WTC11 (cell line): ENCODE measurements at regions not wholly inside any gene's neighbourhood (a gene's known extent, or its start where the extent isn't known, plus 50 kb on each side); places are given as distances from the start of the nearest gene placed in this dataset.

Source experiments
- ATAC-seq: fragments of 200-7000 bp; cut with Tn5 transposase; 2 replicates; pipeline ENCODE4 v1.10.0; 2021; ENCODE audit warnings: mild to moderate bottlenecking, moderate library complexity
- CTCF ChIA-PET: fragments of 300-600 bp; sonication (Branson Sonifier 250); formaldehyde crosslinking; loops from one replicate; lab custom pipeline; 2021; ENCODE audit warnings: antibody characterized with exemption; lab: Charles Lee
- POLR2A ChIA-PET: fragments of 350-600 bp; sonication (Branson Sonifier 250); formaldehyde crosslinking; loops from one replicate; lab custom pipeline; 2021; ENCODE audit warnings: antibody characterized with exemption; lab: Charles Lee
- DNase-seq: peaks from one replicate; pipeline ENCODE4 v3.0.0; 2021; ENCODE audit warnings: low spot score
- H3K27ac Mint-ChIP-seq: 2 replicates; pipeline ENCODE4 v1.8.0; 2021; ENCODE audit warnings: mixed read lengths
- H3K27me3 Mint-ChIP-seq: 2 replicates; pipeline ENCODE4 v1.8.0; 2021; ENCODE audit warnings: low read depth, mild to moderate bottlenecking, moderate library complexity, mixed read lengths
- H3K36me3 Mint-ChIP-seq: 2 replicates; pipeline ENCODE4 v1.8.0; 2021; ENCODE audit warnings: mixed read lengths
- H3K4me1 Mint-ChIP-seq: 2 replicates; pipeline ENCODE4 v1.8.0; 2022; ENCODE audit warnings: mixed read lengths
- H3K4me3 Mint-ChIP-seq: 2 replicates; pipeline ENCODE4 v1.8.0; 2021; ENCODE audit warnings: mild to moderate bottlenecking, moderate library complexity, mixed read lengths
- H3K9me3 Mint-ChIP-seq: 2 replicates; pipeline ENCODE4 v1.8.0; 2021; ENCODE audit warnings: mixed read lengths
- EMX1 ChIP-seq: fragments of 250-450 bp; sonication (Bioruptor Pico); IDR thresholded peaks from 2 replicates; pipeline ENCODE4 v1.8.0; 2021; ENCODE audit warnings: mild to moderate bottlenecking
- GTF2I ChIP-seq: fragments of 250-450 bp; sonication (Bioruptor Pico); conservative IDR thresholded peaks from 2 replicates; pipeline ENCODE4 v1.4.0; 2021; ENCODE audit warnings: mild to moderate bottlenecking
- NFATC4 ChIP-seq: fragments of 250-450 bp; sonication (Bioruptor Pico); IDR thresholded peaks from 2 replicates; pipeline ENCODE4 v1.9.0; 2021; ENCODE audit warnings: mild to moderate bottlenecking
- SP1 ChIP-seq: sonication (generic); formaldehyde crosslinking; conservative IDR thresholded peaks from 2 replicates; pipeline ENCODE4 v1.8.1; 2022; ENCODE audit warnings: missing genetic modification reagents
- ZNF121 ChIP-seq: sonication (generic); formaldehyde crosslinking; IDR thresholded peaks from 2 replicates; pipeline ENCODE4 v1.8.0; 2023; ENCODE audit warnings: missing genetic modification reagents
- ZNF423 ChIP-seq: fragments of 250-450 bp; sonication (Bioruptor Pico); IDR thresholded peaks from 2 replicates; pipeline ENCODE4 v2.1.2; 2022; ENCODE audit warnings: mild to moderate bottlenecking, moderate library complexity
- TF ChIP-seq, protein P1 (sequence below): sonication (generic); formaldehyde crosslinking; IDR thresholded peaks from 2 replicates; pipeline ENCODE4 v1.8.0; 2023; ENCODE audit warnings: missing genetic modification reagents, mild to moderate bottlenecking, borderline replicate concordance
- TF ChIP-seq, protein P2 (sequence below): sonication (generic); formaldehyde crosslinking; IDR thresholded peaks from 2 replicates; pipeline ENCODE4 v1.8.1; 2023; ENCODE audit warnings: mild to moderate bottlenecking, missing genetic modification reagents
- TF ChIP-seq, protein P3 (sequence below): sonication (generic); formaldehyde crosslinking; IDR thresholded peaks from 2 replicates; pipeline ENCODE4 v1.8.0; 2022; ENCODE audit warnings: mild to moderate bottlenecking, missing genetic modification reagents
- TF ChIP-seq, protein P4 (sequence below): sonication (generic); formaldehyde crosslinking; conservative IDR thresholded peaks from 2 replicates; pipeline ENCODE4 v1.8.1; 2022; ENCODE audit warnings: mild to moderate bottlenecking, missing genetic modification reagents
- TF ChIP-seq, protein P5 (sequence below): sonication (generic); formaldehyde crosslinking; IDR thresholded peaks from 2 replicates; pipeline ENCODE4 v1.8.1; 2022; ENCODE audit warnings: missing genetic modification reagents, borderline replicate concordance
- TF ChIP-seq, protein P6 (sequence below): fragments of 200-600 bp; IDR thresholded peaks from 2 replicates; pipeline ENCODE4 v1.8.0; 2022; ENCODE audit warnings: antibody characterized with exemption
- TF ChIP-seq, protein P7 (sequence below): sonication (generic); formaldehyde crosslinking; conservative IDR thresholded peaks from 2 replicates; pipeline ENCODE4 v1.8.1; 2023; ENCODE audit warnings: mild to moderate bottlenecking, low read depth, missing genetic modification reagents, moderate library complexity
- TF ChIP-seq, protein P8 (sequence below): sonication (generic); formaldehyde crosslinking; IDR thresholded peaks from 2 replicates; pipeline ENCODE4 v1.8.1; 2022; ENCODE audit warnings: mild to moderate bottlenecking, moderate library complexity, missing genetic modification reagents

DNA sequence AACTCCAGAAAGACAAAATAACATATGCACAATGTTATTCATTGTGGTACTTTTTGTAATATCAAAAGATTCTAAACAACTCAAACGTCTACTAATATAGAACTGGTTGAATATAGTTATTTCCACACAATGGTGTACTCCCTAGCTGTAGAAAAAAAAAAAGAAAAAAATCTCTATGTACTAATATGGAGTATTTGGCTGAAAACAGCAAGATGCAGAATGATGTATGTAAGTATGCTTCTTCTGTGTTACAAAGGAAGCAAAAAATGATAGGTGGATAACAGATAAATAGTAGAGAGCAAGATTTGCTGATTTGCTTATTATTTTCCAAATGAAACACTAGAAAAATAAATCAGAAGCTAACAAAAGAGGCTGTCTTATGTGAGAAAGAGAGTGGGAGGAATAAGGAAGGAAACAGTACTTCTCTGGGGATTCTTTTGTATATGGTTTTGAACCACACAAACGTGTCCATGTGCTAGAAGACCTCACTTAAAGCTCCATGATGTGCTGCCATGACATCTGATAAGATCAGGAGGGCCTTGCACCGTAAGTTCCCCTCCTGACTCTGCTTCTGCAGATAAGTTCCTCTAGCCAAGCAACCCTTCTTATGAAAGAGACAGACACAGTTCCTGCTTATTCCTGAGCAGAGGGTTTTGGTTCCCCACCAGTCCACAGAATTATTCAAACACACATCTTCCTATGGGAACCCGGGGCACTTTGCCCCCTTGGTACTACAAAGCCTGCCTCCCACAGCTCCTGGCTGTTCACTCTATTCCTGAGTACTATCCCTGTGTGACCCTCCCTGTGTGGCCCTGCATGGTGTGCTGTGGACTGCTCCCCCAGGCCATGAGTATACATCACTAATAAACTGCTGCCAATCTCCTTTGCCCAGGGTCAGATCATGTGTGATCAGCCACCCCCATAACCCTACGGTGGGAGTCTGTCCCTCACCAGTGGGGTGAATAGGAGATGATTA is 159.1 kb downstream of the CCDC71L start:
- TF ChIP-seq, protein P1, sequence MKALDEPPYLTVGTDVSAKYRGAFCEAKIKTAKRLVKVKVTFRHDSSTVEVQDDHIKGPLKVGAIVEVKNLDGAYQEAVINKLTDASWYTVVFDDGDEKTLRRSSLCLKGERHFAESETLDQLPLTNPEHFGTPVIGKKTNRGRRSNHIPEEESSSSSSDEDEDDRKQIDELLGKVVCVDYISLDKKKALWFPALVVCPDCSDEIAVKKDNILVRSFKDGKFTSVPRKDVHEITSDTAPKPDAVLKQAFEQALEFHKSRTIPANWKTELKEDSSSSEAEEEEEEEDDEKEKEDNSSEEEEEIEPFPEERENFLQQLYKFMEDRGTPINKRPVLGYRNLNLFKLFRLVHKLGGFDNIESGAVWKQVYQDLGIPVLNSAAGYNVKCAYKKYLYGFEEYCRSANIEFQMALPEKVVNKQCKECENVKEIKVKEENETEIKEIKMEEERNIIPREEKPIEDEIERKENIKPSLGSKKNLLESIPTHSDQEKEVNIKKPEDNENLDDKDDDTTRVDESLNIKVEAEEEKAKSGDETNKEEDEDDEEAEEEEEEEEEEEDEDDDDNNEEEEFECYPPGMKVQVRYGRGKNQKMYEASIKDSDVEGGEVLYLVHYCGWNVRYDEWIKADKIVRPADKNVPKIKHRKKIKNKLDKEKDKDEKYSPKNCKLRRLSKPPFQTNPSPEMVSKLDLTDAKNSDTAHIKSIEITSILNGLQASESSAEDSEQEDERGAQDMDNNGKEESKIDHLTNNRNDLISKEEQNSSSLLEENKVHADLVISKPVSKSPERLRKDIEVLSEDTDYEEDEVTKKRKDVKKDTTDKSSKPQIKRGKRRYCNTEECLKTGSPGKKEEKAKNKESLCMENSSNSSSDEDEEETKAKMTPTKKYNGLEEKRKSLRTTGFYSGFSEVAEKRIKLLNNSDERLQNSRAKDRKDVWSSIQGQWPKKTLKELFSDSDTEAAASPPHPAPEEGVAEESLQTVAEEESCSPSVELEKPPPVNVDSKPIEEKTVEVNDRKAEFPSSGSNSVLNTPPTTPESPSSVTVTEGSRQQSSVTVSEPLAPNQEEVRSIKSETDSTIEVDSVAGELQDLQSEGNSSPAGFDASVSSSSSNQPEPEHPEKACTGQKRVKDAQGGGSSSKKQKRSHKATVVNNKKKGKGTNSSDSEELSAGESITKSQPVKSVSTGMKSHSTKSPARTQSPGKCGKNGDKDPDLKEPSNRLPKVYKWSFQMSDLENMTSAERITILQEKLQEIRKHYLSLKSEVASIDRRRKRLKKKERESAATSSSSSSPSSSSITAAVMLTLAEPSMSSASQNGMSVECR (CRISPR knock-in tag) = no peak
- TF ChIP-seq, protein P2, sequence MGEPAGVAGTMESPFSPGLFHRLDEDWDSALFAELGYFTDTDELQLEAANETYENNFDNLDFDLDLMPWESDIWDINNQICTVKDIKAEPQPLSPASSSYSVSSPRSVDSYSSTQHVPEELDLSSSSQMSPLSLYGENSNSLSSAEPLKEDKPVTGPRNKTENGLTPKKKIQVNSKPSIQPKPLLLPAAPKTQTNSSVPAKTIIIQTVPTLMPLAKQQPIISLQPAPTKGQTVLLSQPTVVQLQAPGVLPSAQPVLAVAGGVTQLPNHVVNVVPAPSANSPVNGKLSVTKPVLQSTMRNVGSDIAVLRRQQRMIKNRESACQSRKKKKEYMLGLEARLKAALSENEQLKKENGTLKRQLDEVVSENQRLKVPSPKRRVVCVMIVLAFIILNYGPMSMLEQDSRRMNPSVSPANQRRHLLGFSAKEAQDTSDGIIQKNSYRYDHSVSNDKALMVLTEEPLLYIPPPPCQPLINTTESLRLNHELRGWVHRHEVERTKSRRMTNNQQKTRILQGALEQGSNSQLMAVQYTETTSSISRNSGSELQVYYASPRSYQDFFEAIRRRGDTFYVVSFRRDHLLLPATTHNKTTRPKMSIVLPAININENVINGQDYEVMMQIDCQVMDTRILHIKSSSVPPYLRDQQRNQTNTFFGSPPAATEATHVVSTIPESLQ = no peak
- TF ChIP-seq, protein P3, sequence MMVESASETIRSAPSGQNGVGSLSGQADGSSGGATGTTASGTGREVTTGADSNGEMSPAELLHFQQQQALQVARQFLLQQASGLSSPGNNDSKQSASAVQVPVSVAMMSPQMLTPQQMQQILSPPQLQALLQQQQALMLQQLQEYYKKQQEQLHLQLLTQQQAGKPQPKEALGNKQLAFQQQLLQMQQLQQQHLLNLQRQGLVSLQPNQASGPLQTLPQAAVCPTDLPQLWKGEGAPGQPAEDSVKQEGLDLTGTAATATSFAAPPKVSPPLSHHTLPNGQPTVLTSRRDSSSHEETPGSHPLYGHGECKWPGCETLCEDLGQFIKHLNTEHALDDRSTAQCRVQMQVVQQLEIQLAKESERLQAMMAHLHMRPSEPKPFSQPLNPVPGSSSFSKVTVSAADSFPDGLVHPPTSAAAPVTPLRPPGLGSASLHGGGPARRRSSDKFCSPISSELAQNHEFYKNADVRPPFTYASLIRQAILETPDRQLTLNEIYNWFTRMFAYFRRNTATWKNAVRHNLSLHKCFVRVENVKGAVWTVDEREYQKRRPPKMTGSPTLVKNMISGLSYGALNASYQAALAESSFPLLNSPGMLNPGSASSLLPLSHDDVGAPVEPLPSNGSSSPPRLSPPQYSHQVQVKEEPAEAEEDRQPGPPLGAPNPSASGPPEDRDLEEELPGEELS (CRISPR knock-in tag) = no peak
- no peak for TF ChIP-seq ZNF121
- TF ChIP-seq, protein P4, sequence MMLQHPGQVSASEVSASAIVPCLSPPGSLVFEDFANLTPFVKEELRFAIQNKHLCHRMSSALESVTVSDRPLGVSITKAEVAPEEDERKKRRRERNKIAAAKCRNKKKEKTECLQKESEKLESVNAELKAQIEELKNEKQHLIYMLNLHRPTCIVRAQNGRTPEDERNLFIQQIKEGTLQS = no peak
- no peak overlapping the region for H3K27ac Mint-ChIP-seq
- H3K4me1 Mint-ChIP-seq = no peaks in the 10 kb centered on the region
- ChIA-PET CTCF (interaction anchor here (1.8 kb wide), 1 partner anchor 41 kb away, joined by 4 read pairs; no protein-coding TSS in a partner anchor), POLR2A (interaction anchor here (0.7 kb wide), 1 partner anchor 446 kb away, joined by 3 read pairs; no protein-coding TSS in a partner anchor)
- no peaks in the 10 kb centered on the region for H3K27me3 Mint-ChIP-seq
- DNase-seq (no peak), ATAC-seq (no peak)
- no peaks in the 10 kb centered on the region for H3K36me3 Mint-ChIP-seq
- H3K9me3 Mint-ChIP-seq = peaks cover 8% of the 10 kb centered on the region
- no peak overlapping the region for H3K4me3 Mint-ChIP-seq

DNA sequence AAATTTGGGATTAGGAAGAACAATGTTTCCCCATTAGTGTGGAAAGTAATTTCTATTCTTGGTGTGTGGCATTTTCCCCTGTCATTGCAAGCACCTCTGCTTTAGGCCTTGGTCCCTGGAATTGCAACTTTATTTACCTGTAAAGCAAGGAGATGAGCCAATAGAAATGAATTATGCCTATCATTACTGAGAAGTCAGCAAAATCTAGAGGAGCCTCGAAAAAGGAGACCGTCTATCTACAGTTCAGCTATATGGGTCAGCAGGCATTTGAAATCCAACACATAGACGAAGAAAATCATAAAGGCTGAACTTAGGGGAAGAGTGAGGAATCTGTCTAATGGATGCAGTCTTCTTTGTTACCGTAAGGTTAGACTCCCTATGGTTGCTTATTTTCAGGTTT is 161.1 kb downstream of the CCDC71L start:
- Mint-ChIP-seq H3K4me1 (no peaks in the 10 kb centered on the region), H3K27me3 (no peaks in the 10 kb centered on the region), H3K9me3 (peaks cover 11% of the 10 kb centered on the region), H3K27ac (no peak overlapping the region), H3K36me3 (no peaks in the 10 kb centered on the region), H3K4me3 (no peak overlapping the region)
- CTCF ChIA-PET = no interaction called here
- DNase-seq = no peak
- no peak for ATAC-seq
- POLR2A ChIA-PET = no interaction called here
- TF ChIP-seq ZNF423 (CRISPR knock-in tag) (no peak), NFATC4 (no peak), EMX1 (CRISPR knock-in tag) (no peak), GTF2I (CRISPR knock-in tag) (no peak), SP1 (CRISPR knock-in tag) (no peak)
- TF ChIP-seq, protein P2 = no peak
- TF ChIP-seq, protein P5, sequence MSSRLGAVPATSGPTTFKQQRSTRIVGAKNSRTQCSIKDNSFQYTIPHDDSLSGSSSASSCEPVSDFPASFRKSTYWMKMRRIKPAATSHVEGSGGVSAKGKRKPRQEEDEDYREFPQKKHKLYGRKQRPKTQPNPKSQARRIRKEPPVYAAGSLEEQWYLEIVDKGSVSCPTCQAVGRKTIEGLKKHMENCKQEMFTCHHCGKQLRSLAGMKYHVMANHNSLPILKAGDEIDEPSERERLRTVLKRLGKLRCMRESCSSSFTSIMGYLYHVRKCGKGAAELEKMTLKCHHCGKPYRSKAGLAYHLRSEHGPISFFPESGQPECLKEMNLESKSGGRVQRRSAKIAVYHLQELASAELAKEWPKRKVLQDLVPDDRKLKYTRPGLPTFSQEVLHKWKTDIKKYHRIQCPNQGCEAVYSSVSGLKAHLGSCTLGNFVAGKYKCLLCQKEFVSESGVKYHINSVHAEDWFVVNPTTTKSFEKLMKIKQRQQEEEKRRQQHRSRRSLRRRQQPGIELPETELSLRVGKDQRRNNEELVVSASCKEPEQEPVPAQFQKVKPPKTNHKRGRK (CRISPR knock-in tag) = no peak
- TF ChIP-seq, protein P6, sequence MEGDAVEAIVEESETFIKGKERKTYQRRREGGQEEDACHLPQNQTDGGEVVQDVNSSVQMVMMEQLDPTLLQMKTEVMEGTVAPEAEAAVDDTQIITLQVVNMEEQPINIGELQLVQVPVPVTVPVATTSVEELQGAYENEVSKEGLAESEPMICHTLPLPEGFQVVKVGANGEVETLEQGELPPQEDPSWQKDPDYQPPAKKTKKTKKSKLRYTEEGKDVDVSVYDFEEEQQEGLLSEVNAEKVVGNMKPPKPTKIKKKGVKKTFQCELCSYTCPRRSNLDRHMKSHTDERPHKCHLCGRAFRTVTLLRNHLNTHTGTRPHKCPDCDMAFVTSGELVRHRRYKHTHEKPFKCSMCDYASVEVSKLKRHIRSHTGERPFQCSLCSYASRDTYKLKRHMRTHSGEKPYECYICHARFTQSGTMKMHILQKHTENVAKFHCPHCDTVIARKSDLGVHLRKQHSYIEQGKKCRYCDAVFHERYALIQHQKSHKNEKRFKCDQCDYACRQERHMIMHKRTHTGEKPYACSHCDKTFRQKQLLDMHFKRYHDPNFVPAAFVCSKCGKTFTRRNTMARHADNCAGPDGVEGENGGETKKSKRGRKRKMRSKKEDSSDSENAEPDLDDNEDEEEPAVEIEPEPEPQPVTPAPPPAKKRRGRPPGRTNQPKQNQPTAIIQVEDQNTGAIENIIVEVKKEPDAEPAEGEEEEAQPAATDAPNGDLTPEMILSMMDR = no peak
- TF ChIP-seq, protein P7, sequence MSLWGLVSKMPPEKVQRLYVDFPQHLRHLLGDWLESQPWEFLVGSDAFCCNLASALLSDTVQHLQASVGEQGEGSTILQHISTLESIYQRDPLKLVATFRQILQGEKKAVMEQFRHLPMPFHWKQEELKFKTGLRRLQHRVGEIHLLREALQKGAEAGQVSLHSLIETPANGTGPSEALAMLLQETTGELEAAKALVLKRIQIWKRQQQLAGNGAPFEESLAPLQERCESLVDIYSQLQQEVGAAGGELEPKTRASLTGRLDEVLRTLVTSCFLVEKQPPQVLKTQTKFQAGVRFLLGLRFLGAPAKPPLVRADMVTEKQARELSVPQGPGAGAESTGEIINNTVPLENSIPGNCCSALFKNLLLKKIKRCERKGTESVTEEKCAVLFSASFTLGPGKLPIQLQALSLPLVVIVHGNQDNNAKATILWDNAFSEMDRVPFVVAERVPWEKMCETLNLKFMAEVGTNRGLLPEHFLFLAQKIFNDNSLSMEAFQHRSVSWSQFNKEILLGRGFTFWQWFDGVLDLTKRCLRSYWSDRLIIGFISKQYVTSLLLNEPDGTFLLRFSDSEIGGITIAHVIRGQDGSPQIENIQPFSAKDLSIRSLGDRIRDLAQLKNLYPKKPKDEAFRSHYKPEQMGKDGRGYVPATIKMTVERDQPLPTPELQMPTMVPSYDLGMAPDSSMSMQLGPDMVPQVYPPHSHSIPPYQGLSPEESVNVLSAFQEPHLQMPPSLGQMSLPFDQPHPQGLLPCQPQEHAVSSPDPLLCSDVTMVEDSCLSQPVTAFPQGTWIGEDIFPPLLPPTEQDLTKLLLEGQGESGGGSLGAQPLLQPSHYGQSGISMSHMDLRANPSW = no peak
- TF ChIP-seq, protein P8, sequence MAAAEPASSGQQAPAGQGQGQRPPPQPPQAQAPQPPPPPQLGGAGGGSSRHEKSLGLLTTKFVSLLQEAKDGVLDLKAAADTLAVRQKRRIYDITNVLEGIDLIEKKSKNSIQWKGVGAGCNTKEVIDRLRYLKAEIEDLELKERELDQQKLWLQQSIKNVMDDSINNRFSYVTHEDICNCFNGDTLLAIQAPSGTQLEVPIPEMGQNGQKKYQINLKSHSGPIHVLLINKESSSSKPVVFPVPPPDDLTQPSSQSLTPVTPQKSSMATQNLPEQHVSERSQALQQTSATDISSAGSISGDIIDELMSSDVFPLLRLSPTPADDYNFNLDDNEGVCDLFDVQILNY = no peak
